HG03103 (cell line): ENCODE measurements at regions not wholly inside any gene's neighbourhood (a gene's known extent, or its start where the extent isn't known, plus 50 kb on each side); places are given as distances from the start of the nearest gene placed in this dataset.
A peak's percentile ranks its signal among the peaks of the same experiment; 100 is the strongest.

ENCODE experiments used
- ATAC-seq: cut with Tn5 transposase; IDR thresholded peaks from one replicate; pipeline ENCODE4 v1.9.1; 2021; ENCODE audit warnings: low read depth; ENCODE audit not compliant: unreplicated experiment

- ATAC-seq = no peak
These were observed 106.5 kb upstream of the CRBN start for GRCh38 chr3:3286014-3286413.

DNA sequence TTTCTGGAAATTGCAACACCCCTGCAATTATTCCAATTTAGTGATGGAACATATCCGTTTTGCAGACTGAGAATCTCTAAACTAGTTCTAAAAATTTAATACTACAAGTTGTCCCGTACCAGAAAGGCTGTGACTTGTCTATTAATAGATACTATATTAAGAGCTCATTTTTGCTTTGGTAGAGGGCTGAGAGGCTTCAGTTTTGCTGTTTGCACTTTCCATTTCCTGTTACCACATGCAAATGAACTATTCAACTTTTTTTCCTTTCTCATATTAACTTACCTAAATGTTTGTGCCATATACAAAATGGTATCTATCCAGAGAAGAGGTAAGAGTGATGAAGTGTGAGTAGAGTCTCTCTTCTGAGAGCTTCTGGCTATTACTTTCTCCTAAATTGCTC lies 101.5 kb upstream of the CRBN start:
- peak; percentile 51 for ATAC-seq

DNA sequence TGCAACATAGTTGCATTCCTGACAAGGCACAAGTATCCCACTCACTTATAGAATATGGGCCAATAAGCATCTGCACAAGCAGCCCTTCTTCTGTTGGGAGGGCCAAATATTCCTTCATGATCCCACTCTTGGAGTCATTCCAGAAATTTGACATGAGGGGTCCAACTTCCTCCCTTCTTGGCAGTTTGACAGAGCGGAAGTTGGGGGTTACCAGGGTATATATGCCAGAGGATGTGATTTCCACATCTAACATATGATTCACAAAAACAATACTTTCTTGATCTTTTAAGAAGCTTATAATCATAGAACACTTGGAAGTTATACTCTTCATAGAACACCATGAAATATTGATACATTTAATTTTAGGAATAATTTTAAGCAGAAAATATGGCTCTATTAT lies 100.9 kb upstream of the CRBN start:
- no peak for ATAC-seq

DNA sequence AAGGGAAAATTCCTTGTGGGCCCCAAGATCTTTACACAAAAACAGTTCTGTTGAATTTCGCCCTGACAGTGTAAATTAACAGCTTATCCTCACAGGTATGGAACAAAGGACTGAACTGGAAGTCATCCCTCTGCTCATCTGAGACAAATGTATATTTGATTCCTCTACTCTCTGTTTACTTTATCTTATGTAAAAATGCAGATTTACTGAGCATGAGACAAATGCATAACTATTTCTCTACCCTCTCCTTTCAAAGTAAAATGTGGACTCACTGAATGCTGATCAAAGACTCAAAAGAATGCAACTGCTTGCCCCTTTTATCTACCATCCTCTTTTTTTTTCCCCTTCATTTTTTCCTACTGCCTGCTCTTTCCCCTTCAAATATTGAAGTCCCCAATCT lies 98.6 kb upstream of the CRBN start:
- ATAC-seq = no peak

- no peak for ATAC-seq
These were observed 97.1 kb upstream of the CRBN start for GRCh38 chr3:3276630-3277029.

GRCh38 chr3:3264796-3265195 lies 85.3 kb upstream of the CRBN start:
- ATAC-seq = no peak

- ATAC-seq = no peak
These were observed 81.4 kb upstream of the CRBN start for GRCh38 chr3:3260870-3261269.

GRCh38 chr3:3259181-3259580 lies 79.7 kb upstream of the CRBN start:
- no peak for ATAC-seq

GRCh38 chr3:3258281-3258680 lies 78.8 kb upstream of the CRBN start:
- ATAC-seq = no peak

DNA sequence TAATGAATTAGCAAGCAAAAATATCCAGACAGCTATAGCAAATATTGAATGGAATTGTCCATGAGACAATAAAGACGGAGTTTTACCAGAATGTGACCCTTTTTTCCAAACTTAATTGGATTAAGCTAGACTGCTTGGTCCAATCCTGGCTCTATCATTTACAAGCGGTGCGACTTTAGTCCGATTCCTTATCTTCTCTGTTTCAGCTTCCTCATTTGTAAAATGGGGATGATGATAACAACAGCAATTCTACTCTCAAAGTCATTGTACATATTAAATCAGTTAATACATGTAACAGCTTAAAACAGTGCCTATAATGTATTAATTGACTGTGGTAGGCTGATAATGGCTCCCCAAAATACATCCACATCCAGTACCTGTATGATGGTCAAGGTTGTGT lies 62.1 kb upstream of the CRBN start:
- ATAC-seq = no peak

DNA sequence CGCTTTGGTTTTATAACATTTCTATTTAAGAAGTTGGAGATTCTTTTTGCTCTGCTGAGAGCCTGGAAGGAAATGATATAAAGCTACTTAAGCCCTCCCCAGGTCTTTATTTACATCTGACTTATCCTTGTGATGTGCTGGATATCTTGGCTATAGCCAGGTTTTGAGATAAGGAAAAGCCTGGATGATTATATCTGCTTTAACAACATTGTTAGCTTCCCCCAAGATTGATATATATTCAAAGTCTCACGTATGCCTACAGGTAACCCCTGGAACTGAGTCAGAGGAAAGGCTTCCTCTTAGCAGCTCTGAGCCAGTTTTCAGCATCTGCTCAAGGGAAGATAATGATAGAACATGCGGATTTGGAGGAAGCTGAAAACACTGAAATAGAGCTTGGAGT lies 61.5 kb upstream of the CRBN start:
- no peak for ATAC-seq

DNA sequence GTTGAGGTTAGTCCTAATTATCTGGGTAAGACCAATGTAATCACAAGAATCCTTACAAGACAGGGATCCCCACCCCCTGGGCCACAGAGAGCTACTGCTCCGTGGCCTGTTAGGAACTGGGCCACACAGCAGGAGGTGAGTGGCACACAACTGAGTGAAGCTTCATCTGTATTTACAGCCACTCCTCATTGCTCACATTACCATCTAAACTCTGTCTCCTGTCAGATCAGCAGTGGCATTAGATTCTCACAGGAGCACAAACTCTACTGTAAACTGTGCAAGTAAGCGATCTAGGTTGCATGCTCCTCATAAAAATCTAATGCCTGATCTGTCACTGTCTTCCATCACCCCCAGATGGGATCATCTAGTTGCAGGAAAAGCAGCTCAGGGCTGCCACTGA lies 58.5 kb upstream of the CRBN start:
- ATAC-seq = no peak

DNA sequence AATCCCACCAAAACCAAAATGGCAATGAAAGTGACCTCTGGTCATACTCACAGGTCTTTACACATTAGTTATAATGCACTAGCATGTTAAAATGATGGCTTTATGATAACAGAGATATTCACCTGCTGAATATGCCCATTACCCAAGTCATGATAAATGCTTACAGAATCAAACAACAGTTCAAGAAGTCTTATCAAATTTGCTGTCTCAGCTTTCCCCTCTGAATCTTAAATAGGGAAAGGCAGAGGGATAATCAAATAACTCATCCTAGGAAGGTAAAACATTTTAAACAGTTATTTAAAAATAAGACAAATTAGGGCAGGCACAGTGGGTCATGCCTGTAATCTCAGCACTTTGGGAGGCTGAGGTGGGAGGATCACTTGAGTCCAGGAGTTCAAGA lies 52.8 kb upstream of the CRBN start:
- ATAC-seq = no peak
